ENCODE measurements at regions not wholly inside any gene's neighbourhood (a gene's known extent, or its start where the extent isn't known, plus 50 kb on each side); places are given as distances from the start of the nearest gene placed in this dataset.

- no peak for TF ChIP-seq CTCF (conservative IDR thresholded peaks at IDR 0.05; ENCODE audit: low read depth, low read length)
- H3K4me3 ChIP-seq (ENCODE audit: low read depth, low read length): no peak overlapping the region
- no peak for DNase-seq (ENCODE audit: low read depth)
Observed at GRCh38 chr7:41818765-41819398, 116.0 kb upstream of the INHBA start.

- TF ChIP-seq CTCF (conservative IDR thresholded peaks at IDR 0.05; ENCODE audit: low read depth, low read length): no peak
- no peak for DNase-seq (ENCODE audit: low read depth)
- no peak overlapping the region for H3K4me3 ChIP-seq (ENCODE audit: low read depth, low read length)
Observed at GRCh38 chr7:41817386-41817785, 114.5 kb upstream of the INHBA start.

- TF ChIP-seq CTCF (conservative IDR thresholded peaks at IDR 0.05; ENCODE audit: low read depth, low read length): no peak
- no peak for DNase-seq (ENCODE audit: low read depth)
- no peak overlapping the region for H3K4me3 ChIP-seq (ENCODE audit: low read depth, low read length)
Observed at GRCh38 chr7:41816111-41816510, 113.2 kb upstream of the INHBA start.

GRCh38 chr7:41814888-41815287 is 112.0 kb upstream of the INHBA start:
- no peak for DNase-seq (ENCODE audit: low read depth)
- TF ChIP-seq CTCF (conservative IDR thresholded peaks at IDR 0.05; ENCODE audit: low read depth, low read length): no peak
- no peak overlapping the region for H3K4me3 ChIP-seq (ENCODE audit: low read depth, low read length)

GRCh38 chr7:41813286-41813685 is 110.4 kb upstream of the INHBA start:
- DNase-seq (ENCODE audit: low read depth): no peak
- H3K4me3 ChIP-seq (ENCODE audit: low read depth, low read length): no peak overlapping the region
- TF ChIP-seq CTCF (conservative IDR thresholded peaks at IDR 0.05; ENCODE audit: low read depth, low read length): no peak

GRCh38 chr7:41811941-41812340 is 109.1 kb upstream of the INHBA start:
- H3K4me3 ChIP-seq (ENCODE audit: low read depth, low read length): no peak overlapping the region
- DNase-seq (ENCODE audit: low read depth): no peak
- TF ChIP-seq CTCF (conservative IDR thresholded peaks at IDR 0.05; ENCODE audit: low read depth, low read length): no peak

- TF ChIP-seq CTCF (conservative IDR thresholded peaks at IDR 0.05; ENCODE audit: low read depth, low read length): no peak
- no peak overlapping the region for H3K4me3 ChIP-seq (ENCODE audit: low read depth, low read length)
- no peak for DNase-seq (ENCODE audit: low read depth)
Observed at GRCh38 chr7:41809940-41810576, 107.2 kb upstream of the INHBA start.

All from epithelial cell of proximal tubule (primary cell).